Esophagus muscularis mucosa (tissue), 3 donors: ENCODE measurements at regions not wholly inside any gene's neighbourhood (a gene's known extent, or its start where the extent isn't known, plus 50 kb on each side); places are given as distances from the start of the nearest gene placed in this dataset.

Experiments used
- POLR2A ChIP-seq: fragments of 450-650 bp; IDR thresholded peaks from one replicate; pipeline ENCODE4 v1.6.1; 2017; ENCODE audit warnings: antibody characterized with exemption, moderate library complexity, mild to moderate bottlenecking, low read depth
- TF ChIP-seq, protein P1 (sequence below), 3 experiments: fragments of 200-600 bp in 2 of 3; fragments of 450-650 bp in 1 of 3; sonication (generic) in 2 of 3; IDR thresholded peaks; one replicate each; pipeline ENCODE4 v1.5.1; 2017 to 2019; ENCODE audit warnings: antibody characterized with exemption in 3 of 3, mild to moderate bottlenecking in 2 of 3, moderate library complexity in 1 of 3

GRCh38 chr9:36772449-36773403, 200.0 kb downstream of the MELK start:
- TF ChIP-seq, protein P1, sequence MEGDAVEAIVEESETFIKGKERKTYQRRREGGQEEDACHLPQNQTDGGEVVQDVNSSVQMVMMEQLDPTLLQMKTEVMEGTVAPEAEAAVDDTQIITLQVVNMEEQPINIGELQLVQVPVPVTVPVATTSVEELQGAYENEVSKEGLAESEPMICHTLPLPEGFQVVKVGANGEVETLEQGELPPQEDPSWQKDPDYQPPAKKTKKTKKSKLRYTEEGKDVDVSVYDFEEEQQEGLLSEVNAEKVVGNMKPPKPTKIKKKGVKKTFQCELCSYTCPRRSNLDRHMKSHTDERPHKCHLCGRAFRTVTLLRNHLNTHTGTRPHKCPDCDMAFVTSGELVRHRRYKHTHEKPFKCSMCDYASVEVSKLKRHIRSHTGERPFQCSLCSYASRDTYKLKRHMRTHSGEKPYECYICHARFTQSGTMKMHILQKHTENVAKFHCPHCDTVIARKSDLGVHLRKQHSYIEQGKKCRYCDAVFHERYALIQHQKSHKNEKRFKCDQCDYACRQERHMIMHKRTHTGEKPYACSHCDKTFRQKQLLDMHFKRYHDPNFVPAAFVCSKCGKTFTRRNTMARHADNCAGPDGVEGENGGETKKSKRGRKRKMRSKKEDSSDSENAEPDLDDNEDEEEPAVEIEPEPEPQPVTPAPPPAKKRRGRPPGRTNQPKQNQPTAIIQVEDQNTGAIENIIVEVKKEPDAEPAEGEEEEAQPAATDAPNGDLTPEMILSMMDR (IDR thresholded peaks at IDR 0.05) = no peak
- no peak for TF ChIP-seq POLR2A
